GM23338 (cell line): ENCODE measurements at regions not wholly inside any gene's neighbourhood (a gene's known extent, or its start where the extent isn't known, plus 50 kb on each side); places are given as distances from the start of the nearest gene placed in this dataset.
"Not testable (repeated sequence)": the region's sequence is repeated elsewhere in the genome, so short reads cannot be mapped to it uniquely, and the experiment has no call there.

Experiments used
- ATAC-seq: fragments of 200-7000 bp; cut with Tn5 transposase; 3 replicates; pipeline ENCODE4 v1.9.1; 2020
- DNase-seq: peaks from one replicate; pipeline ENCODE4 v3.0.0-alpha.2; 2015; ENCODE audit warnings: low spot score
- H2AFZ ChIP-seq: fragments of 200-600 bp; sonication (generic); 2 replicates; pipeline ENCODE4 v1.8.0; 2016; ENCODE audit warnings: antibody characterized with exemption, mild to moderate bottlenecking, moderate library complexity
- H3F3A ChIP-seq: fragments of 200-600 bp; sonication (generic); replicated peaks from 2 replicates; pipeline ENCODE4 v1.8.0; 2017; ENCODE audit warnings: antibody characterized with exemption, mixed run types, low read depth
- H3K27ac ChIP-seq: fragments of 200-600 bp; sonication (generic); 2 replicates; pipeline ENCODE4 v1.6.1; 2016; ENCODE audit warnings: low read depth
- H3K27me3 ChIP-seq: fragments of 200-600 bp; sonication (generic); 2 replicates; pipeline ENCODE4 v1.8.0; 2016; ENCODE audit warnings: mild to moderate bottlenecking, mixed run types, moderate library complexity; ENCODE audit not compliant: insufficient read depth
- H3K36me3 ChIP-seq: fragments of 200-600 bp; sonication (generic); 2 replicates; pipeline ENCODE4 v1.8.0; 2016; ENCODE audit warnings: mild to moderate bottlenecking; ENCODE audit not compliant: insufficient read depth
- H3K4me1 ChIP-seq: fragments of 200-600 bp; sonication (generic); 2 replicates; pipeline ENCODE4 v1.8.0; 2016; ENCODE audit warnings: mild to moderate bottlenecking, moderate library complexity; ENCODE audit not compliant: insufficient read depth
- H3K4me2 ChIP-seq: fragments of 200-600 bp; sonication (generic); 2 replicates; pipeline ENCODE4 v1.7.1; 2017; ENCODE audit warnings: mixed run types
- H3K4me3 ChIP-seq: fragments of 200-600 bp; sonication (generic); 2 replicates; pipeline ENCODE4 v1.6.1; 2016; ENCODE audit warnings: mixed run types
- H3K79me2 ChIP-seq: fragments of 200-600 bp; sonication (generic); replicated peaks from 2 replicates; pipeline ENCODE4 v1.8.0; 2017; ENCODE audit warnings: mild to moderate bottlenecking; ENCODE audit not compliant: insufficient read depth
- H3K9me2 ChIP-seq: fragments of 200-600 bp; sonication (generic); 2 replicates; pipeline ENCODE4 v1.8.0; 2017; ENCODE audit not compliant: insufficient read depth
- H4K20me1 ChIP-seq: fragments of 200-600 bp; sonication (generic); replicated peaks from 2 replicates; pipeline ENCODE4 v1.8.0; 2017; ENCODE audit warnings: mild to moderate bottlenecking; ENCODE audit not compliant: insufficient read depth
- H3K27ac Mint-ChIP-seq: 2 replicates; pipeline ENCODE4 v1.8.0; 2020; ENCODE audit warnings: inconsistent platforms, mild to moderate bottlenecking, moderate library complexity, mixed read lengths
- H3K27me3 Mint-ChIP-seq: 3 replicates; pipeline ENCODE4 v1.8.0; 2022; ENCODE audit warnings: low read depth, mild to moderate bottlenecking, moderate library complexity, mixed read lengths, inconsistent platforms; ENCODE audit not compliant: insufficient read depth, poor library complexity
- H3K36me3 Mint-ChIP-seq: 3 replicates; pipeline ENCODE4 v1.8.0; 2021; ENCODE audit warnings: low read depth, mild to moderate bottlenecking, inconsistent platforms, moderate library complexity, mixed read lengths
- H3K4me1 Mint-ChIP-seq: 3 replicates; pipeline ENCODE4 v1.8.0; 2020; ENCODE audit warnings: mild to moderate bottlenecking, inconsistent platforms, mixed read lengths
- H3K4me3 Mint-ChIP-seq: 3 replicates; pipeline ENCODE4 v1.8.0; 2021; ENCODE audit warnings: moderate library complexity, mild to moderate bottlenecking, inconsistent platforms, mixed read lengths
- H3K9me3 Mint-ChIP-seq: 3 replicates; pipeline ENCODE4 v1.8.0; 2020; ENCODE audit warnings: moderate library complexity, mild to moderate bottlenecking, inconsistent platforms, mixed read lengths
- TF ChIP-seq, protein P1 (sequence below), 2 experiments: fragments of 200-600 bp in 1 of 2; sonication (generic) in 1 of 2; conservative IDR thresholded peaks; 2 replicates each; pipeline versions ENCODE4 v1.5.1 to v1.6.1; 2016 to 2017; ENCODE audit warnings: antibody characterized with exemption in 2 of 2, low read depth in 2 of 2, mild to moderate bottlenecking in 2 of 2, moderate library complexity in 1 of 2

DNA sequence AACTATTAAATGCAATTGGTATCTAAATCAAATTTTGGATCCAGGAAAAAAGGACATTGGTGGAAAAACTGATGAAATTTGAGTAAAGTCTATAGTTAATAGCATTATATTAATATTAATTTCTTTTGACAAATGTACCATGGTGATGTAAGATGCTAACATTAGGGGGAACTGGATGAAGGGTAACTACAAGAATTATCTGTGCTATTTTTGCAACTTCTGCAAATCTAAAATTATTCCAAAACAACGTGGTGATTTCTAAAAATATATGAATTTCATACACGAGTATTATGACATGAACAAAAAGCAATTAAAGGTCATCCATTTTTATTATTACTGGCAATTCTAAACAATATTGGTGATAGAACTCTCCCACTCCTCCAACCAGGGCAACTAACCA, 135.6 kb upstream of the RRN3 start:
- H3K36me3 ChIP-seq, H3K4me3 Mint-ChIP-seq, H3K9me3 Mint-ChIP-seq, H3K4me2 ChIP-seq, H2AFZ ChIP-seq, H3K27me3 ChIP-seq, H3K9me2 ChIP-seq, H3K4me3 ChIP-seq, H4K20me1 ChIP-seq, H3K36me3 Mint-ChIP-seq, H3K4me1 ChIP-seq, H3K27me3 Mint-ChIP-seq, H3F3A ChIP-seq, H3K27ac Mint-ChIP-seq, H3K27ac ChIP-seq, H3K79me2 ChIP-seq, H3K4me1 Mint-ChIP-seq, ATAC-seq, DNase-seq: not testable (repeated sequence)

DNA sequence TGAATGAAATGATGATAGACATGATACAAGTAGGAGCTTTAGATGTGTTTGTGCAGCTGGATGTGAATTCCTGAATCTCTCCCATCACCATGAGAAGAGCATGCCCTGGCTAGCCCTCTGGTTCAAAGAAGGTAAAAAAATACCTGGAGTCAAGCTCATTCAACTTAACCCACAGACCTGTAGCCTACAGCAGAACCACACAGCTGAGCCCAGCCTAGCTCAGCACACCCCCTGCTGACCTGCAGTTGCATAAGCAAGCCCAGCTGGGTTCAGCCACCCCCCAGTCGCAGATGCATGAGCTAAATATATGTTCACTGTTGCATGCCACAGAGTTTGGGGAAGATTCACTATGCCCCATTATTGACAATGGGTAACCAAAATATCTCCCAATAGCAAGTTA, 130.6 kb upstream of the RRN3 start:
- not testable (repeated sequence) for H3K4me3 ChIP-seq, H3F3A ChIP-seq, H3K36me3 Mint-ChIP-seq, ATAC-seq, H3K79me2 ChIP-seq, H3K4me1 Mint-ChIP-seq, H3K27ac ChIP-seq, H3K36me3 ChIP-seq, H3K9me2 ChIP-seq, H3K27me3 Mint-ChIP-seq, H3K4me3 Mint-ChIP-seq, DNase-seq, H3K27me3 ChIP-seq, H3K9me3 Mint-ChIP-seq, H2AFZ ChIP-seq, H4K20me1 ChIP-seq, H3K27ac Mint-ChIP-seq, H3K4me1 ChIP-seq, H3K4me2 ChIP-seq

DNA sequence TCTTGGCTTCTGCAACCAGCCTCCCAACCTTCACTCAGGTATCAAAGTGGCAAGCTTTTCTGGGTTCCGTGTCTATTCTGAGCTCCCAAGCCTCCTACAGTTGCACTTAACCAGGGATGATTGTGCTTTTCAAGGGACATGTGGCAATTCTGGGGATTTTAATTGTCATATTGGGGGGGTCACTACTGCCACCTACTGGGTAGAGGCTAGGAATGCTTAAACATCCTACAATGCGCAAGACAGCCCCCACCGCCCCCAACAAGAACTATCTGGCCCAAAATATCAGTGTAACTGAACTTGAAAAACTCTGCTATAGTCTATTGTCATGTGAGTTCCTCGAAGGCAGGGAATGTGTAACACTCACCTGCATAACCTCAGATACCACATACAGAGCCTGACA, 129.3 kb upstream of the RRN3 start:
- H3F3A ChIP-seq, H3K27me3 Mint-ChIP-seq, H3K79me2 ChIP-seq, H3K4me1 Mint-ChIP-seq, H3K4me1 ChIP-seq, H3K27ac Mint-ChIP-seq, H3K4me3 ChIP-seq, H3K36me3 Mint-ChIP-seq, H3K9me2 ChIP-seq, DNase-seq, H3K27me3 ChIP-seq, H3K9me3 Mint-ChIP-seq, H3K4me2 ChIP-seq, H3K27ac ChIP-seq, H3K36me3 ChIP-seq, H2AFZ ChIP-seq, H3K4me3 Mint-ChIP-seq, H4K20me1 ChIP-seq: not testable (repeated sequence)
- peak; percentile 40 for ATAC-seq

DNA sequence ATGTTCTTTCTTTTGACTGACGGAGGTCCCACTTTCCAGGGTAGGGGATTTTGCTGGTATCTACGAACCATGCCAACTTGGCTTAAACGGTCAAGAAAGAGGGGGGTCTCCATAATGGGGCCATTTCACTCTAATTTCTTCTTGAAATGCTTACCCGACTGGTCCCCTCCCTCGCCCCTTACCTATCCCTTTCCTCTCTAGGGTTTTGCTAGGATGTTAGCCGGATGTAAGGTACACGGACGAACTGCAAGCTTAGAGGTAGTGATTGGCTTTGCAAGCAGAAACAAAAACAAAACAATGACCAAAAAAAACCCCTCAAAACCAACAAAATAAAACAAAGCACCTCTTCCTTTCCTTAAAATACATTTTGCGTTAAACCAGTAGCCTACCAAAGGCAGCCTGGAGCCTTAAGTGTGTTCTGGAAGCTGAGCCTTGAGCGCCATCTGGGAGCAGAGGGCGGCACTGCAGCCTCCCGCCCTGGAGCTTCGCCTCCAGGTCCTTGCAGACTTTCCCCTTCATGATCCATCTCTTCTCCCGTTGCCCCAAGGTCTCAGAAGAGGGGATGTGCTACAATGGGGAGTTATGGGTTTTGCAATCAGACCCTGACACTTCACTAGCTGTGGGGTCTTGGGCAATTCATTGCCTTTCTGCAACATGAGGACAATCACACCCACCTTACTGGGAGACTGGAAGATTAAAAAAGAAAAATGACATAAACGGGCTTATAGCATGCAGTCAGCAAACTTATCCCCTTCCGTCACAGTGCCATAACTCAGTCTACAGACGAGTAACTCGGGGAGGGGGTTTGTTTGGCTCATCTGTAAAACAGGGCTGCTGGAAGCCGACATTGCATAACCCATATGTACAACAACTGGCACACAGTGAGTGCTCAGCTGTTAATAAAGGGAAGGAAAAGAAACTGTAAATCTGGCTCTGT, 125.9 kb upstream of the RRN3 start:
- TF ChIP-seq, protein P1, sequence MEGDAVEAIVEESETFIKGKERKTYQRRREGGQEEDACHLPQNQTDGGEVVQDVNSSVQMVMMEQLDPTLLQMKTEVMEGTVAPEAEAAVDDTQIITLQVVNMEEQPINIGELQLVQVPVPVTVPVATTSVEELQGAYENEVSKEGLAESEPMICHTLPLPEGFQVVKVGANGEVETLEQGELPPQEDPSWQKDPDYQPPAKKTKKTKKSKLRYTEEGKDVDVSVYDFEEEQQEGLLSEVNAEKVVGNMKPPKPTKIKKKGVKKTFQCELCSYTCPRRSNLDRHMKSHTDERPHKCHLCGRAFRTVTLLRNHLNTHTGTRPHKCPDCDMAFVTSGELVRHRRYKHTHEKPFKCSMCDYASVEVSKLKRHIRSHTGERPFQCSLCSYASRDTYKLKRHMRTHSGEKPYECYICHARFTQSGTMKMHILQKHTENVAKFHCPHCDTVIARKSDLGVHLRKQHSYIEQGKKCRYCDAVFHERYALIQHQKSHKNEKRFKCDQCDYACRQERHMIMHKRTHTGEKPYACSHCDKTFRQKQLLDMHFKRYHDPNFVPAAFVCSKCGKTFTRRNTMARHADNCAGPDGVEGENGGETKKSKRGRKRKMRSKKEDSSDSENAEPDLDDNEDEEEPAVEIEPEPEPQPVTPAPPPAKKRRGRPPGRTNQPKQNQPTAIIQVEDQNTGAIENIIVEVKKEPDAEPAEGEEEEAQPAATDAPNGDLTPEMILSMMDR (conservative IDR thresholded peaks at IDR 0.05; ENCODE audit: low read depth in 2 of 2) = peak; percentile 61 to 63
- H3F3A ChIP-seq, H3K4me3 Mint-ChIP-seq, H3K4me1 Mint-ChIP-seq, H3K36me3 Mint-ChIP-seq, H3K36me3 ChIP-seq, H3K4me2 ChIP-seq, H3K27me3 ChIP-seq, H3K27ac ChIP-seq, H3K79me2 ChIP-seq, H3K4me1 ChIP-seq, H3K27me3 Mint-ChIP-seq, H3K9me2 ChIP-seq, H3K9me3 Mint-ChIP-seq, H4K20me1 ChIP-seq, H3K27ac Mint-ChIP-seq, H3K4me3 ChIP-seq: not testable (repeated sequence)
- peak; percentile 44 for DNase-seq
- peak; percentile 89 for ATAC-seq
- H2AFZ ChIP-seq = peak overlapping the region; percentile 90; the same call in 1 of the 2 replicates

DNA sequence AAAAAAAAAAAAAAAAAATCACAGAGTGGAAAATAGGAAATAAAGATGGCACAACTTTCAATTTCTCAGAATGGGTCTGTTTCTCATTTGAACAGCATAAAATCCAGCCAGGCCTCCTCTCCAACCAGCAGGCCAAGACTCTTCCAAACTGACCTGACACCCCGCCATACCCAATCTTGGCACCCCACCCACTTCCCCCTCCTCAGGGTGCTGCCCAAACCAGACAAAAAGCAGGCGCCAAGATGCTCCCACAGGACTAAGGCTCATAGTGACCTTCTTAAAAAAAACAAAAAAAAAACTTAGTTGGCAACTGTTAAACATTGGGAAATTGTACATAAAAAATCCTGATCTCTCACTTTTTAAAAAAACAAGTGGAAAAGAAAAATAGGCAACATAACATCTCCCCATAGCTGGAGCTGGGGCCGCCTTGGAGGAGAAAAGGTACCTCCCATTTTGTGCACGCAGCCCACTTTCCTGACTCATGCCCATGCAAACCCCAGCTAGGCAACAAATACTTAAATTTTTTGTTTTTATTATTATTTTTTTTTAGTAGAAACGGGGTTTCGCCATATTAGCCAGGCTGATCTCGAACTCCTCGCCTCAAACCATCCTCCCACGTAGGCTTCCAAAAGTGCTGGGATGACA, 124.9 kb upstream of the RRN3 start:
- DNase-seq, H3K4me3 Mint-ChIP-seq, H3K4me3 ChIP-seq, ATAC-seq, H3K27ac Mint-ChIP-seq, H3K36me3 Mint-ChIP-seq, H3K9me3 Mint-ChIP-seq, H3K4me1 Mint-ChIP-seq, H3K9me2 ChIP-seq, H3K4me2 ChIP-seq, H4K20me1 ChIP-seq, H3K36me3 ChIP-seq, H3F3A ChIP-seq, H3K4me1 ChIP-seq, H3K27me3 Mint-ChIP-seq, H3K27ac ChIP-seq, H3K27me3 ChIP-seq, H2AFZ ChIP-seq, H3K79me2 ChIP-seq: not testable (repeated sequence)
